Body of pancreas (tissue), 4 donors: ENCODE measurements at regions not wholly inside any gene's neighbourhood (a gene's known extent, or its start where the extent isn't known, plus 50 kb on each side); places are given as distances from the start of the nearest gene placed in this dataset.

Experiments
- CTCF ChIP-seq, 7 experiments: fragments of 450-650 bp in 4 of 7; fragments of 200-600 bp in 3 of 7; sonication (generic) in 3 of 7; IDR thresholded peaks; one replicate each; pipeline ENCODE4 v1.5.1; 2016 to 2019; ENCODE audit warnings: antibody characterized with exemption in 7 of 7
- POLR2A ChIP-seq, 3 donors: fragments of 450-650 bp; IDR thresholded peaks; one replicate each; pipeline ENCODE4 v1.6.1; 2016; ENCODE audit warnings: antibody characterized with exemption in 3 of 3, mild to moderate bottlenecking in 2 of 3

- no peak for TF ChIP-seq CTCF (IDR thresholded peaks at IDR 0.05)
- TF ChIP-seq POLR2A (IDR thresholded peaks at IDR 0.05) = no peak
Measured at GRCh38 chr4:101651778-101652177, 138.8 kb upstream of the BANK1 start.
